Head of caudate nucleus (tissue), 42 donors: ENCODE measurements at regions not wholly inside any gene's neighbourhood (a gene's known extent, or its start where the extent isn't known, plus 50 kb on each side); places are given as distances from the start of the nearest gene placed in this dataset.
"Not testable (repeated sequence)": the region's sequence is repeated elsewhere in the genome, so short reads cannot be mapped to it uniquely, and the experiment has no call there.

ENCODE experiments used
- DNase-seq, 42 donors: peaks; one replicate each; pipeline versions ENCODE4 v3.0.0 to v3.0.0-alpha.2; 2020 to 2021; ENCODE audit warnings: mixed read lengths in 7 of 42
- intact Hi-C: fragments of 100-400 bp; cut with DNase I; formaldehyde crosslinking; loops from one replicate; pipeline ENCODE4 v1.15.0; 2022

- no peak for DNase-seq
- intact Hi-C loops: no loop called here
Observed at GRCh38 chr17:21602176-21602575, 90.1 kb upstream of the KCNJ18 start.

GRCh38 chr17:21603292-21603691 is 89.0 kb upstream of the KCNJ18 start:
- not testable (repeated sequence) for DNase-seq

GRCh38 chr17:21611443-21611842 is 80.9 kb upstream of the KCNJ18 start:
- intact Hi-C loops, DNase-seq: not testable (repeated sequence)

More at GRCh38 chr17:21603292-21603691, 89.0 kb upstream of the KCNJ18 start:
- intact Hi-C loops: not testable (repeated sequence)

GRCh38 chr17:21612123-21613070 is 79.9 kb upstream of the KCNJ18 start:
- DNase-seq, intact Hi-C loops: not testable (repeated sequence)

- DNase-seq: no peak
- intact Hi-C loops: no loop called here
Observed at GRCh38 chr17:21613071-21613429, 79.3 kb upstream of the KCNJ18 start.

- intact Hi-C loops, DNase-seq: not testable (repeated sequence)
Observed at GRCh38 chr17:21626987-21627386, 65.3 kb upstream of the KCNJ18 start.
